GM12891 (cell line): ENCODE measurements at regions not wholly inside any gene's neighbourhood (a gene's known extent, or its start where the extent isn't known, plus 50 kb on each side); places are given as distances from the start of the nearest gene placed in this dataset.

Experiments used
- DNase-seq: peaks from one replicate; pipeline ENCODE4 v3.0.0; 2011; ENCODE audit warnings: low spot score; ENCODE audit not compliant: insufficient read length
- FAIRE-seq: peaks from 2 replicates; lab custom pipeline; 2011; peaks lifted over from hg19 to GRCh38; lab: Jason Lieb, UNC
- PAX5 ChIP-seq: IDR thresholded peaks from 2 replicates; pipeline ENCODE4 v1.6.1; 2011; ENCODE audit warnings: low read length, moderate library complexity, mild to moderate bottlenecking; ENCODE audit not compliant: insufficient read depth, severe bottlenecking
- POLR2A ChIP-seq: IDR thresholded peaks from 2 replicates; pipeline ENCODE4 v1.6.1; 2011; ENCODE audit warnings: low read depth, low read length, control low read depth
- POLR2AphosphoS5 ChIP-seq: IDR thresholded peaks from 2 replicates; pipeline ENCODE4 v1.6.1; 2011; ENCODE audit warnings: low read depth, low read length, control low read depth
- POU2F2 ChIP-seq: IDR thresholded peaks from 2 replicates; pipeline ENCODE4 v1.6.1; 2011; ENCODE audit warnings: low read depth, mild to moderate bottlenecking, control low read depth, low read length, moderate library complexity
- SPI1 ChIP-seq: IDR thresholded peaks from 2 replicates; pipeline ENCODE4 v1.6.1; 2011; ENCODE audit warnings: low read depth, low read length, control low read depth
- TAF1 ChIP-seq: IDR thresholded peaks from 2 replicates; pipeline ENCODE4 v1.6.1; 2011; ENCODE audit warnings: low read depth, low read length, control low read depth

- no peak for TF ChIP-seq PAX5
- TF ChIP-seq POU2F2: no peak
- no peak for TF ChIP-seq POLR2AphosphoS5
- TF ChIP-seq SPI1: no peak
- TF ChIP-seq POLR2A: no peak
- TF ChIP-seq TAF1: no peak
- FAIRE-seq: no peak
- no peak for DNase-seq
These were observed 256.5 kb upstream of the NECTIN3 start for GRCh38 chr3:110815008-110815583.

- no peak for DNase-seq
- FAIRE-seq: no peak
- no peak for TF ChIP-seq PAX5
- TF ChIP-seq POLR2AphosphoS5: no peak
- no peak for TF ChIP-seq TAF1
- TF ChIP-seq POU2F2: no peak
- no peak for TF ChIP-seq SPI1
- no peak for TF ChIP-seq POLR2A
These were observed 255.6 kb upstream of the NECTIN3 start for GRCh38 chr3:110816008-110816407.

- FAIRE-seq (no peak), DNase-seq (no peak)
- TF ChIP-seq POLR2A (no peak), POU2F2 (no peak), TAF1 (no peak), POLR2AphosphoS5 (no peak)
These were observed 250.0 kb upstream of the NECTIN3 start for GRCh38 chr3:110821586-110821985.

- TF ChIP-seq POLR2A (no peak), PAX5 (no peak), POU2F2 (no peak), TAF1 (no peak), SPI1 (no peak), POLR2AphosphoS5 (no peak)
- no peak for FAIRE-seq
- DNase-seq: no peak
These were observed 248.6 kb upstream of the NECTIN3 start for GRCh38 chr3:110822971-110823370.

- DNase-seq (no peak), FAIRE-seq (no peak)
- no peak for TF ChIP-seq POLR2A
- TF ChIP-seq POLR2AphosphoS5: no peak
- TF ChIP-seq PAX5: no peak
- TF ChIP-seq TAF1: no peak
- no peak for TF ChIP-seq SPI1
- TF ChIP-seq POU2F2: no peak
These were observed 224.6 kb upstream of the NECTIN3 start for GRCh38 chr3:110846971-110847370.

GRCh38 chr3:110849064-110849463 lies 222.6 kb upstream of the NECTIN3 start:
- no peak for FAIRE-seq
- TF ChIP-seq TAF1: no peak
- TF ChIP-seq POLR2A: no peak
- no peak for TF ChIP-seq SPI1
- no peak for TF ChIP-seq PAX5
- TF ChIP-seq POLR2AphosphoS5: no peak
- DNase-seq: no peak

GRCh38 chr3:110851736-110852135 lies 219.9 kb upstream of the NECTIN3 start:
- DNase-seq (no peak), FAIRE-seq (no peak)
- TF ChIP-seq POLR2A (no peak), PAX5 (no peak), SPI1 (no peak), TAF1 (no peak), POU2F2 (no peak)

- no peak for FAIRE-seq
These were observed 216.4 kb upstream of the NECTIN3 start for GRCh38 chr3:110855207-110855606.

GRCh38 chr3:110856916-110857315 lies 214.7 kb upstream of the NECTIN3 start:
- TF ChIP-seq POLR2AphosphoS5 (no peak), PAX5 (no peak), POU2F2 (no peak), SPI1 (no peak), POLR2A (no peak)
- no peak for DNase-seq
- no peak for FAIRE-seq

More at GRCh38 chr3:110855207-110855606, 216.4 kb upstream of the NECTIN3 start:
- TF ChIP-seq POLR2AphosphoS5 (no peak), SPI1 (no peak), POLR2A (no peak), POU2F2 (no peak), TAF1 (no peak), PAX5 (no peak)
- DNase-seq: no peak

GRCh38 chr3:110858549-110858948 lies 213.1 kb upstream of the NECTIN3 start:
- DNase-seq (no peak), FAIRE-seq (no peak)
- TF ChIP-seq POLR2AphosphoS5: no peak
- no peak for TF ChIP-seq POU2F2
- TF ChIP-seq PAX5: no peak
- TF ChIP-seq SPI1: no peak
- no peak for TF ChIP-seq POLR2A
- TF ChIP-seq TAF1: no peak
